Fibroblast of lung (primary cell): ENCODE measurements at regions not wholly inside any gene's neighbourhood (a gene's known extent, or its start where the extent isn't known, plus 50 kb on each side); places are given as distances from the start of the nearest gene placed in this dataset.

ENCODE experiments used
- EZH2 ChIP-seq: IDR thresholded peaks from 2 replicates; pipeline ENCODE4 v1.5.1; 2012; ENCODE audit warnings: low read length, control low read depth, mild to moderate bottlenecking; ENCODE audit errors: missing control alignments
- TF ChIP-seq, protein P1 (sequence below), 2 donors: IDR thresholded peaks in 1 of 2; conservative IDR thresholded peaks in 1 of 2; 1 replicate in 1 of 2; 2 replicates in 1 of 2; pipeline ENCODE4 v1.5.1; 2011 to 2012; ENCODE audit warnings: low read length in 2 of 2, control low read depth in 1 of 2, inconsistent platforms in 1 of 2, low read depth in 1 of 2, mild to moderate bottlenecking in 1 of 2

DNA sequence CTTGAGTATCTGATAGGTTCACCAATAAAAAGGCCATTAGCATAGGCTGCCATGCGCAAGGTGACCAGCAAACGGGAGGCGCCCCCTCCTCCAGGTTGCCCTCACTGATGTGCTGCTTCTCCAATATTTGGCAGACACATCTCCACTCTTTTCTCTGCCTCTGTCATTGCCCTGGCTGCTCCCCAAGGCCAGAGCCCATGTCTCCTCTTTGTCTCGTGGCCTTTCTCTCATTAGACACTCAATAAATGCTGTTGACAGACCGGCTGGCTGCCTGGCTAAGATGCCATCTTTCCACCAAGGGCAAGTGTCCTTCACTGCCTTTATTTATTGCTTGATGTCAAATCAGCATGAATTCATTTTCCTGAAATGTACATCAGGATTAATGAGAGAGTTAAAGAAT is 404.0 kb upstream of the KIF2A start:
- TF ChIP-seq, protein P1, sequence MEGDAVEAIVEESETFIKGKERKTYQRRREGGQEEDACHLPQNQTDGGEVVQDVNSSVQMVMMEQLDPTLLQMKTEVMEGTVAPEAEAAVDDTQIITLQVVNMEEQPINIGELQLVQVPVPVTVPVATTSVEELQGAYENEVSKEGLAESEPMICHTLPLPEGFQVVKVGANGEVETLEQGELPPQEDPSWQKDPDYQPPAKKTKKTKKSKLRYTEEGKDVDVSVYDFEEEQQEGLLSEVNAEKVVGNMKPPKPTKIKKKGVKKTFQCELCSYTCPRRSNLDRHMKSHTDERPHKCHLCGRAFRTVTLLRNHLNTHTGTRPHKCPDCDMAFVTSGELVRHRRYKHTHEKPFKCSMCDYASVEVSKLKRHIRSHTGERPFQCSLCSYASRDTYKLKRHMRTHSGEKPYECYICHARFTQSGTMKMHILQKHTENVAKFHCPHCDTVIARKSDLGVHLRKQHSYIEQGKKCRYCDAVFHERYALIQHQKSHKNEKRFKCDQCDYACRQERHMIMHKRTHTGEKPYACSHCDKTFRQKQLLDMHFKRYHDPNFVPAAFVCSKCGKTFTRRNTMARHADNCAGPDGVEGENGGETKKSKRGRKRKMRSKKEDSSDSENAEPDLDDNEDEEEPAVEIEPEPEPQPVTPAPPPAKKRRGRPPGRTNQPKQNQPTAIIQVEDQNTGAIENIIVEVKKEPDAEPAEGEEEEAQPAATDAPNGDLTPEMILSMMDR (conservative IDR thresholded peaks at IDR 0.05 in 1 of 2, IDR thresholded peaks at IDR 0.05 in 1 of 2; ENCODE audit: low read depth in 1 of 2, low read length in 2 of 2) = no peak
- no peak for TF ChIP-seq EZH2
